ENCODE measurements at regions not wholly inside any gene's neighbourhood (a gene's known extent, or its start where the extent isn't known, plus 50 kb on each side); places are given as distances from the start of the nearest gene placed in this dataset.

- no peak overlapping the region for H3K27ac ChIP-seq
- no peak for DNase-seq
- no peaks in the 10 kb centered on the region for H3K9me3 ChIP-seq (ENCODE audit: severe bottlenecking)
- no peak overlapping the region for H3K4me3 ChIP-seq (ENCODE audit: low read depth, low read length)
- TF ChIP-seq, protein P1, sequence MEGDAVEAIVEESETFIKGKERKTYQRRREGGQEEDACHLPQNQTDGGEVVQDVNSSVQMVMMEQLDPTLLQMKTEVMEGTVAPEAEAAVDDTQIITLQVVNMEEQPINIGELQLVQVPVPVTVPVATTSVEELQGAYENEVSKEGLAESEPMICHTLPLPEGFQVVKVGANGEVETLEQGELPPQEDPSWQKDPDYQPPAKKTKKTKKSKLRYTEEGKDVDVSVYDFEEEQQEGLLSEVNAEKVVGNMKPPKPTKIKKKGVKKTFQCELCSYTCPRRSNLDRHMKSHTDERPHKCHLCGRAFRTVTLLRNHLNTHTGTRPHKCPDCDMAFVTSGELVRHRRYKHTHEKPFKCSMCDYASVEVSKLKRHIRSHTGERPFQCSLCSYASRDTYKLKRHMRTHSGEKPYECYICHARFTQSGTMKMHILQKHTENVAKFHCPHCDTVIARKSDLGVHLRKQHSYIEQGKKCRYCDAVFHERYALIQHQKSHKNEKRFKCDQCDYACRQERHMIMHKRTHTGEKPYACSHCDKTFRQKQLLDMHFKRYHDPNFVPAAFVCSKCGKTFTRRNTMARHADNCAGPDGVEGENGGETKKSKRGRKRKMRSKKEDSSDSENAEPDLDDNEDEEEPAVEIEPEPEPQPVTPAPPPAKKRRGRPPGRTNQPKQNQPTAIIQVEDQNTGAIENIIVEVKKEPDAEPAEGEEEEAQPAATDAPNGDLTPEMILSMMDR (IDR thresholded peaks at IDR 0.05; ENCODE audit: low read depth, low read length), result no peak
- H3K36me3 ChIP-seq, result no peaks in the 10 kb centered on the region
- no peaks in the 10 kb centered on the region for H3K27me3 ChIP-seq (ENCODE audit: insufficient read depth, low read depth, severe bottlenecking)
These were observed 268.3 kb upstream of the PROX1 start for GRCh38 chr1:213719462-213719861.

DNA sequence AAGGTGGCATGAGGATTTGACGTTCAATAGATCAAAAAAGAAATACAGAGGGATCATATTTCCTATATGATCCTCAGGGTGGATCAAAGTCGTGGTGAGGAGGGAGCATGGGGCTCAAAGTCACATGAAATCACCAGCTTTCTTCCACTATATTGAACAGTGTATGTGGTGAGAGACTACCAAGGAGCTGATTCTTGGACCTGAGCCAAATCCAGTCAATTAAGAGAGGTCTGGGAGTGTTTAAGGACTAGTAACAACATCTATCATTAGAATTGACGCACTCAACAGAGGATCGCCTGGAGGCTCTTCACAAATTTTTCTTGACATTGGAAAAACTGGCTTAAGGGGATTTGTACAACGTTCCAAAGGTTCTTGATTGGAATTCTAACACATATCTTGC, 267.7 kb upstream of the PROX1 start:
- H3K36me3 ChIP-seq, result no peaks in the 10 kb centered on the region
- no peak for DNase-seq
- TF ChIP-seq, protein P1 (IDR thresholded peaks at IDR 0.05; ENCODE audit: low read depth, low read length), result no peak
- H3K4me3 ChIP-seq (ENCODE audit: low read depth, low read length), result no peak overlapping the region
- H3K27me3 ChIP-seq (ENCODE audit: insufficient read depth, low read depth, severe bottlenecking), result no peaks in the 10 kb centered on the region
- no peaks in the 10 kb centered on the region for H3K9me3 ChIP-seq (ENCODE audit: severe bottlenecking)
- no peak overlapping the region for H3K27ac ChIP-seq

DNA sequence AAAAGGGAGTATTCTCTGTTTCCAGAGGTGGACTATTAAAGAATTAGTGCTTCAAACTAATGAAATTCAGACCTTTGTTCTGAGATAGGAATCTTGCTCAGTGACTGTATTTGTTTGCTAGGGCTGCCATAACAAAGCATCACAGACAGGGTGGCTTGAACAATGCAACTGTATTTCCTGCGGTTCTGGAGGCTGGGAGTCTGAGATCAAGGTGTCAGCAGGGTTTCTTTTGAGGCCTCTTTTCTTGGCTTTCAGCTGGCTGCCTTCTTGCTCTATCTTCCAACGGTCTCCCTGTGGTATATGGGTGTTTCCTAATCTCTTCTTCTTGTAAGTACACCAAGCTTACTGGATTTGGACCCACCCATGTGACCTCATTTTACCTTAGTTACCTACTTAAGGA, 264.6 kb upstream of the PROX1 start:
- Histone ChIP-seq H3K36me3 (no peaks in the 10 kb centered on the region), H3K9me3 (ENCODE audit: severe bottlenecking) (no peaks in the 10 kb centered on the region), H3K27ac (no peak overlapping the region), H3K4me3 (ENCODE audit: low read depth, low read length) (no peak overlapping the region), H3K27me3 (ENCODE audit: insufficient read depth, low read depth, severe bottlenecking) (no peaks in the 10 kb centered on the region)
- TF ChIP-seq, protein P1 (IDR thresholded peaks at IDR 0.05; ENCODE audit: low read depth, low read length), result no peak
- no peak for DNase-seq

- TF ChIP-seq, protein P1 (IDR thresholded peaks at IDR 0.05; ENCODE audit: low read depth, low read length), result no peak
- DNase-seq, result no peak
These were observed 262.9 kb upstream of the PROX1 start for GRCh38 chr1:213724640-213725536.

DNA sequence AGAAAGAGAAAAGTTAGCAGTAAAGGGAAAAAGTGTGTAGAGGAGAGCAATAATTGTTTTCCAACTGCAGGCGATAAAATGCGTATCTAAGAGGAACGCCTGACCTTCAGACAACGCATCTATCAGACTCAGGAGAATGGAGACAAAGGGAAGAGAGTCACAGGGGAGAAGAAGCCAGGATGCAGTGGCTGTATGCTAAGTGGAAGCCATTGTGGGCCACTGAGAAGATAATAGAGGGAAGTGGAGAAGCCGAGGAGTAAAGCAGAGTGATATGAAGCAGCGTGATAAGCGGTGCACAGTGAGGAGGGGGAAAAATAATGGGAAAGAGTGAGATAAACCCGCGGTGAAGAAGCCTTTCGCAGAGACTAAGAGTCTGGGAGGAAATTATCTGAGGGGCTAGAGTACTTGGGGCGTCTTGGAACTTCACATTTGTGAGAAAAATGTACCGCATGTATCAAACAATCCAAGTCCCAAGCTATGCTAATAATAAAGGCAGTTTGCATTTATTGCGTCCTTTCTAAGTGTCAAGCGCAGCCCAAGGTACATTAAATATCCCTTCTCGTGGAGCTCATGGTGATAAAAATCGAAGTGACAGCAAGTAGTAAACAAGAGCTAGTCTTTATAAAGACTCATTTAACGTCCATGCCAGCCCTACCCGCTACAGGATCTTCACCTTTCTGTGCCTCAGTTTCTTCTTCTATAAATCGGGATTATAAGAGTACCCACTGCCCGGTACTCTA, 259.8 kb upstream of the PROX1 start:
- Histone ChIP-seq H3K4me3 (ENCODE audit: low read depth, low read length) (no peak overlapping the region), H3K27me3 (ENCODE audit: insufficient read depth, low read depth, severe bottlenecking) (no peaks in the 10 kb centered on the region), H3K36me3 (no peaks in the 10 kb centered on the region), H3K27ac (no peak overlapping the region), H3K9me3 (ENCODE audit: severe bottlenecking) (no peaks in the 10 kb centered on the region)
- DNase-seq, result no peak
- TF ChIP-seq, protein P1 (IDR thresholded peaks at IDR 0.05; ENCODE audit: low read depth, low read length), result no peak

More at GRCh38 chr1:213724640-213725536, 262.9 kb upstream of the PROX1 start:
- no peaks in the 10 kb centered on the region for H3K9me3 ChIP-seq (ENCODE audit: severe bottlenecking)
- H3K27ac ChIP-seq, result no peak overlapping the region
- no peaks in the 10 kb centered on the region for H3K27me3 ChIP-seq (ENCODE audit: insufficient read depth, low read depth, severe bottlenecking)
- no peak overlapping the region for H3K4me3 ChIP-seq (ENCODE audit: low read depth, low read length)
- no peaks in the 10 kb centered on the region for H3K36me3 ChIP-seq
